MM.1S (cell line): ENCODE measurements at regions not wholly inside any gene's neighbourhood (a gene's known extent, or its start where the extent isn't known, plus 50 kb on each side); places are given as distances from the start of the nearest gene placed in this dataset.

Source experiments
- DNase-seq: peaks from one replicate; pipeline ENCODE4 v3.0.0-alpha.2; 2015
- H2AFZ ChIP-seq: fragments of 300-600 bp; sonication (generic); 2 replicates; pipeline ENCODE4 v1.6.0; 2016; ENCODE audit warnings: antibody characterized with exemption, low read length
- H3F3A ChIP-seq: fragments of 300-600 bp; sonication (generic); 2 replicates; pipeline ENCODE4 v1.6.1; 2016; ENCODE audit warnings: mild to moderate bottlenecking, antibody characterized with exemption, low read length, moderate library complexity, mixed read lengths; ENCODE audit not compliant: insufficient read depth
- H3K27ac ChIP-seq: fragments of 300-600 bp; sonication (generic); 2 replicates; pipeline ENCODE4 v1.5.1; 2016; ENCODE audit warnings: mild to moderate bottlenecking, low read length
- H3K27me3 ChIP-seq: fragments of 300-600 bp; sonication (generic); replicated peaks from 2 replicates; pipeline ENCODE4 v1.6.0; 2016; ENCODE audit warnings: low read length; ENCODE audit not compliant: insufficient read depth
- H3K36me3 ChIP-seq: fragments of 300-600 bp; sonication (generic); replicated peaks from 2 replicates; pipeline ENCODE4 v1.6.1; 2016; ENCODE audit warnings: mild to moderate bottlenecking, low read length, mixed read lengths; ENCODE audit not compliant: insufficient read depth
- H3K4me1 ChIP-seq: fragments of 300-600 bp; sonication (generic); 2 replicates; pipeline ENCODE4 v1.6.1; 2016; ENCODE audit warnings: low read length, mixed read lengths
- H3K4me2 ChIP-seq: fragments of 300-600 bp; sonication (generic); 2 replicates; pipeline ENCODE4 v1.6.0; 2016; ENCODE audit warnings: low read depth, low read length
- H3K4me3 ChIP-seq: fragments of 300-600 bp; sonication (generic); 2 replicates; pipeline ENCODE4 v1.5.1; 2016; ENCODE audit warnings: low read length, mixed read lengths
- H3K79me2 ChIP-seq: fragments of 300-600 bp; sonication (generic); 2 replicates; pipeline ENCODE4 v1.6.1; 2016; ENCODE audit warnings: mixed run types, low read length, mixed read lengths
- H3K9ac ChIP-seq: fragments of 300-600 bp; sonication (generic); 2 replicates; pipeline ENCODE4 v1.6.1; 2016; ENCODE audit warnings: low read length, mixed read lengths
- H3K9me2 ChIP-seq: fragments of 300-600 bp; sonication (generic); replicated peaks from 2 replicates; pipeline ENCODE4 v1.6.1; 2016; ENCODE audit warnings: mild to moderate bottlenecking, low read length, mixed read lengths; ENCODE audit not compliant: insufficient read depth
- H3K9me3 ChIP-seq: fragments of 300-600 bp; sonication (generic); replicated peaks from 2 replicates; pipeline ENCODE4 v1.6.1; 2016; ENCODE audit warnings: mild to moderate bottlenecking, low read length, mixed read lengths; ENCODE audit not compliant: insufficient read depth
- H4K20me1 ChIP-seq: fragments of 300-600 bp; sonication (generic); 2 replicates; pipeline ENCODE4 v1.6.1; 2016; ENCODE audit warnings: mild to moderate bottlenecking, low read length, moderate library complexity, mixed read lengths; ENCODE audit not compliant: insufficient read depth
- CTCF ChIP-seq: fragments of 300-600 bp; sonication (generic); IDR thresholded peaks from 2 replicates; pipeline ENCODE4 v1.5.1; 2016; ENCODE audit warnings: antibody characterized with exemption, low read length, mixed read lengths
- EZH2 ChIP-seq: fragments of 300-600 bp; sonication (generic); optimal IDR thresholded peaks from 2 replicates; pipeline ENCODE3; 2017; ENCODE audit warnings: low read depth, mild to moderate bottlenecking, antibody characterized with exemption, low read length, mixed read lengths
- EZH2phosphoT487 ChIP-seq: fragments of 300-600 bp; sonication (generic); IDR thresholded peaks from 2 replicates; pipeline ENCODE4 v1.6.1; 2018; ENCODE audit warnings: antibody characterized with exemption, low read length

- no peak overlapping the region for H3K4me3 ChIP-seq
- H3K9me2 ChIP-seq, result no peaks in the 10 kb centered on the region
- DNase-seq, result no peak
- no peaks in the 10 kb centered on the region for H4K20me1 ChIP-seq
- no peaks in the 10 kb centered on the region for H3K79me2 ChIP-seq
- no peak overlapping the region for H3K9ac ChIP-seq
- no peak overlapping the region for H3K4me2 ChIP-seq
- H3K27ac ChIP-seq, result no peak overlapping the region
- TF ChIP-seq CTCF (no peak), EZH2phosphoT487 (no peak), EZH2 (no peak)
- H3K9me3 ChIP-seq, result no peaks in the 10 kb centered on the region
- no peaks in the 10 kb centered on the region for H3K27me3 ChIP-seq
- no peaks in the 10 kb centered on the region for H3K36me3 ChIP-seq
- H3F3A ChIP-seq, result no peaks in the 10 kb centered on the region
- no peak overlapping the region for H2AFZ ChIP-seq
- H3K4me1 ChIP-seq, result no peaks in the 10 kb centered on the region
Measured at GRCh38 chr9:71179183-71179582, 57.8 kb upstream of the TRPM3 start.

GRCh38 chr9:71177901-71178300 lies 56.5 kb upstream of the TRPM3 start:
- no peak overlapping the region for H3K4me3 ChIP-seq
- H3K4me2 ChIP-seq, result no peak overlapping the region
- no peaks in the 10 kb centered on the region for H3K4me1 ChIP-seq
- no peaks in the 10 kb centered on the region for H3K79me2 ChIP-seq
- no peaks in the 10 kb centered on the region for H4K20me1 ChIP-seq
- no peaks in the 10 kb centered on the region for H3K9me2 ChIP-seq
- no peak for TF ChIP-seq CTCF
- no peak for TF ChIP-seq EZH2
- no peak for TF ChIP-seq EZH2phosphoT487
- DNase-seq, result no peak
- no peaks in the 10 kb centered on the region for H3K9me3 ChIP-seq
- no peaks in the 10 kb centered on the region for H3K27me3 ChIP-seq
- H2AFZ ChIP-seq, result no peak overlapping the region
- H3F3A ChIP-seq, result no peaks in the 10 kb centered on the region
- H3K9ac ChIP-seq, result no peak overlapping the region
- no peaks in the 10 kb centered on the region for H3K36me3 ChIP-seq
- H3K27ac ChIP-seq, result no peak overlapping the region

- H3K36me3 ChIP-seq, result no peaks in the 10 kb centered on the region
- H4K20me1 ChIP-seq, result no peaks in the 10 kb centered on the region
- no peaks in the 10 kb centered on the region for H3K4me1 ChIP-seq
- H3K9me3 ChIP-seq, result no peaks in the 10 kb centered on the region
- no peak for DNase-seq
- H3K79me2 ChIP-seq, result no peaks in the 10 kb centered on the region
- no peak overlapping the region for H3K4me2 ChIP-seq
- no peak overlapping the region for H3K9ac ChIP-seq
- no peaks in the 10 kb centered on the region for H3K9me2 ChIP-seq
- H3K4me3 ChIP-seq, result no peak overlapping the region
- H3K27ac ChIP-seq, result no peak overlapping the region
- TF ChIP-seq CTCF (no peak), EZH2phosphoT487 (no peak), EZH2 (no peak)
- no peaks in the 10 kb centered on the region for H3F3A ChIP-seq
- H3K27me3 ChIP-seq, result no peaks in the 10 kb centered on the region
- H2AFZ ChIP-seq, result no peak overlapping the region
Measured at GRCh38 chr9:71171517-71171916, 50.1 kb upstream of the TRPM3 start.
